ENCODE measurements at regions not wholly inside any gene's neighbourhood (a gene's known extent, or its start where the extent isn't known, plus 50 kb on each side); places are given as distances from the start of the nearest gene placed in this dataset.

- no peak overlapping the region for H3K27ac ChIP-seq (ENCODE audit: low read length in 2 of 2)
- no peaks in the 10 kb centered on the region for H3K4me1 ChIP-seq (ENCODE audit: control insufficient read depth in 2 of 2, insufficient read depth in 2 of 2, low read length in 2 of 2)
- H3K4me2 ChIP-seq (replicated peaks; ENCODE audit: low read depth, low read length, poor library complexity, severe bottlenecking): no peak overlapping the region
- H3K27ac Mint-ChIP-seq: no peak overlapping the region
- no peaks in the 10 kb centered on the region for H3K9me3 ChIP-seq (ENCODE audit: control extremely low read depth in 1 of 3, control insufficient read depth in 2 of 3, insufficient read depth in 1 of 3, low read length in 2 of 3)
- DNase-seq (no peak), ATAC-seq (ENCODE audit: low read depth) (no peak)
- TF ChIP-seq, protein P1, sequence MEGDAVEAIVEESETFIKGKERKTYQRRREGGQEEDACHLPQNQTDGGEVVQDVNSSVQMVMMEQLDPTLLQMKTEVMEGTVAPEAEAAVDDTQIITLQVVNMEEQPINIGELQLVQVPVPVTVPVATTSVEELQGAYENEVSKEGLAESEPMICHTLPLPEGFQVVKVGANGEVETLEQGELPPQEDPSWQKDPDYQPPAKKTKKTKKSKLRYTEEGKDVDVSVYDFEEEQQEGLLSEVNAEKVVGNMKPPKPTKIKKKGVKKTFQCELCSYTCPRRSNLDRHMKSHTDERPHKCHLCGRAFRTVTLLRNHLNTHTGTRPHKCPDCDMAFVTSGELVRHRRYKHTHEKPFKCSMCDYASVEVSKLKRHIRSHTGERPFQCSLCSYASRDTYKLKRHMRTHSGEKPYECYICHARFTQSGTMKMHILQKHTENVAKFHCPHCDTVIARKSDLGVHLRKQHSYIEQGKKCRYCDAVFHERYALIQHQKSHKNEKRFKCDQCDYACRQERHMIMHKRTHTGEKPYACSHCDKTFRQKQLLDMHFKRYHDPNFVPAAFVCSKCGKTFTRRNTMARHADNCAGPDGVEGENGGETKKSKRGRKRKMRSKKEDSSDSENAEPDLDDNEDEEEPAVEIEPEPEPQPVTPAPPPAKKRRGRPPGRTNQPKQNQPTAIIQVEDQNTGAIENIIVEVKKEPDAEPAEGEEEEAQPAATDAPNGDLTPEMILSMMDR (IDR thresholded peaks at IDR 0.05): no peak
- TF ChIP-seq EZH2 (IDR thresholded peaks at IDR 0.05; ENCODE audit: borderline replicate concordance, insufficient read depth, low read depth, low read length, poor library complexity, severe bottlenecking): no peak
- 89% methylated on average over 5 of the region's 5 CpGs for WGBS (ENCODE audit: insufficient coverage)
- H3K9ac ChIP-seq (ENCODE audit: low read length): no peak overlapping the region
- intact Hi-C loops (cut with micrococcal nuclease): no loop called here
- H3K9me3 Mint-ChIP-seq (ENCODE audit: insufficient read depth): no peaks in the 10 kb centered on the region
- peaks cover 10% of the 10 kb centered on the region for H3K27me3 Mint-ChIP-seq
- H3K36me3 ChIP-seq (replicated peaks in 1 of 2; ENCODE audit: control extremely low read depth in 1 of 2, control insufficient read depth in 1 of 2, extremely low read depth in 1 of 2, insufficient read depth in 2 of 2, low read length in 1 of 2): no peaks in the 10 kb centered on the region
- no peaks in the 10 kb centered on the region for H4K20me1 ChIP-seq (ENCODE audit: control insufficient read depth, insufficient read depth, low read length, poor library complexity, severe bottlenecking)
- no peaks in the 10 kb centered on the region for H3K27me3 ChIP-seq (replicated peaks in 1 of 4; ENCODE audit: control extremely low read depth in 1 of 4, control insufficient read depth in 3 of 4, insufficient read depth in 4 of 4, low read length in 3 of 4)
- H3K4me3 ChIP-seq (ENCODE audit: control extremely low read depth in 1 of 5, extremely low read depth in 1 of 5, insufficient read depth in 1 of 5, low read depth in 2 of 5, low read length in 4 of 5): no peak overlapping the region
- no peaks in the 10 kb centered on the region for H3K79me2 ChIP-seq (ENCODE audit: control insufficient read depth, insufficient read depth, low read length)
- CTCF ChIA-PET: no interaction called here
- H2AFZ ChIP-seq (ENCODE audit: insufficient read depth, low read depth, low read length, poor library complexity, severe bottlenecking): no peak overlapping the region
- no peak overlapping the region for H3K4me3 Mint-ChIP-seq
- POLR2A ChIA-PET: no interaction called here
- no peaks in the 10 kb centered on the region for H3K4me1 Mint-ChIP-seq
Measured at GRCh38 chr1:36628804-36629203, 146.1 kb upstream of the CSF3R start.

DNA sequence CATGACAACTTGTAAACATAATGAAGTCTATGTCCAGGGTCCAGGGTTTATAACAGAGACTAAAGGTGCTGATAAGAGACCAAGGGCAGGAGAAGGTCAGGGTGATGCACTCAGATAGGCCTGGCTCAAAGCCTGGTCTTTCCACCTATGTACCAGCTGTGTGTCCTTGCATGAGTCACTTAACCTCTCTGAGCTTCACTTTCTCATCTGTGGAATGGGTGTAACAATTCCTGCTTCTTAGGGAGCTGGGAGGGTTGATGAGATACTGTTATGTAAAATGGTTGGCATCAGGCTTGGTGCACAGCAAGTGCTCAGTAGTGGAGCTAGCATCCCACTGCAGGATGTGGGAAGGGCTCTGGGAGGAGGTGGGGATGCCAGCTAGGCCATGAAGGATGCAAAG, 143.7 kb upstream of the CSF3R start:
- no peaks in the 10 kb centered on the region for H4K20me1 ChIP-seq (ENCODE audit: control insufficient read depth, insufficient read depth, low read length, poor library complexity, severe bottlenecking)
- ATAC-seq (ENCODE audit: low read depth) (no peak), DNase-seq (no peak)
- CTCF ChIA-PET: interaction anchor here (0.6 kb wide), 1 partner anchor 461 kb away, joined by 6 read pairs; no protein-coding TSS in a partner anchor
- no peak overlapping the region for H3K4me2 ChIP-seq (replicated peaks; ENCODE audit: low read depth, low read length, poor library complexity, severe bottlenecking)
- H3K4me1 ChIP-seq (ENCODE audit: control insufficient read depth in 2 of 2, insufficient read depth in 2 of 2, low read length in 2 of 2): no peaks in the 10 kb centered on the region
- Mint-ChIP-seq H3K27me3 (peaks cover 18% of the 10 kb centered on the region), H3K4me3 (no peak overlapping the region), H3K27ac (no peak overlapping the region), H3K4me1 (no peaks in the 10 kb centered on the region), H3K9me3 (ENCODE audit: insufficient read depth) (no peaks in the 10 kb centered on the region)
- H3K4me3 ChIP-seq (ENCODE audit: control extremely low read depth in 1 of 5, extremely low read depth in 1 of 5, insufficient read depth in 1 of 5, low read depth in 2 of 5, low read length in 4 of 5): no peak overlapping the region
- peaks cover 0 to 3% (median 0%) of the 10 kb centered on the region in 3 donors for H3K9me3 ChIP-seq (ENCODE audit: control extremely low read depth in 1 of 3, control insufficient read depth in 2 of 3, insufficient read depth in 1 of 3, low read length in 2 of 3)
- H2AFZ ChIP-seq (ENCODE audit: insufficient read depth, low read depth, low read length, poor library complexity, severe bottlenecking): no peak overlapping the region
- no peaks in the 10 kb centered on the region for H3K79me2 ChIP-seq (ENCODE audit: control insufficient read depth, insufficient read depth, low read length)
- POLR2A ChIA-PET: no interaction called here
- H3K36me3 ChIP-seq (replicated peaks in 1 of 2; ENCODE audit: control extremely low read depth in 1 of 2, control insufficient read depth in 1 of 2, extremely low read depth in 1 of 2, insufficient read depth in 2 of 2, low read length in 1 of 2): no peaks in the 10 kb centered on the region
- TF ChIP-seq, protein P1 (IDR thresholded peaks at IDR 0.05): no peak
- TF ChIP-seq EZH2 (IDR thresholded peaks at IDR 0.05; ENCODE audit: borderline replicate concordance, insufficient read depth, low read depth, low read length, poor library complexity, severe bottlenecking): no peak
- H3K9ac ChIP-seq (ENCODE audit: low read length): no peak overlapping the region
- intact Hi-C loops (cut with micrococcal nuclease): no loop called here
- no peak overlapping the region for H3K27ac ChIP-seq (ENCODE audit: low read length in 2 of 2)
- H3K27me3 ChIP-seq (replicated peaks in 1 of 4; ENCODE audit: control extremely low read depth in 1 of 4, control insufficient read depth in 3 of 4, insufficient read depth in 4 of 4, low read length in 3 of 4): no peaks in the 10 kb centered on the region

Data from B cell (primary cell).